ENCODE measurements at regions not wholly inside any gene's neighbourhood (a gene's known extent, or its start where the extent isn't known, plus 50 kb on each side); places are given as distances from the start of the nearest gene placed in this dataset.
"Not testable (repeated sequence)": the region's sequence is repeated elsewhere in the genome, so short reads cannot be mapped to it uniquely, and the experiment has no call there.

GRCh38 chr9:24210641-24211040 lies 335.1 kb downstream of the IZUMO3 start:
- Histone ChIP-seq H3F3A (ENCODE audit: insufficient read depth, low read length, poor library complexity, severe bottlenecking) (no peaks in the 10 kb centered on the region), H3K9me2 (ENCODE audit: insufficient read depth, low read length) (no peaks in the 10 kb centered on the region), H3K4me2 (ENCODE audit: low read length) (no peak overlapping the region), H3K4me3 (ENCODE audit: low read length) (no peak overlapping the region), H3K27ac (ENCODE audit: low read length) (no peak overlapping the region), H3K36me3 (ENCODE audit: insufficient read depth, low read length) (no peaks in the 10 kb centered on the region), H4K20me1 (ENCODE audit: insufficient read depth) (no peaks in the 10 kb centered on the region), H3K79me2 (replicated peaks; ENCODE audit: insufficient read depth, low read length) (no peaks in the 10 kb centered on the region), H3K9me3 (ENCODE audit: low read length) (no peaks in the 10 kb centered on the region), H3K9ac (ENCODE audit: low read length) (no peak overlapping the region), H3K27me3 (ENCODE audit: insufficient read depth, low read depth, low read length) (no peaks in the 10 kb centered on the region), H2AFZ (ENCODE audit: low read depth, low read length) (no peak overlapping the region)
- TF ChIP-seq CTCF (IDR thresholded peaks at IDR 0.05; ENCODE audit: poor library complexity, severe bottlenecking) (no peak), RAD21 (conservative IDR thresholded peaks at IDR 0.05) (no peak), EP300 (conservative IDR thresholded peaks at IDR 0.05; ENCODE audit: poor library complexity, severe bottlenecking) (no peak), REST (IDR thresholded peaks at IDR 0.05; ENCODE audit: borderline replicate concordance) (no peak), MXI1 (conservative IDR thresholded peaks at IDR 0.05; ENCODE audit: poor library complexity, severe bottlenecking) (no peak), TAF1 (IDR thresholded peaks at IDR 0.05; ENCODE audit: low read depth) (no peak), EZH2 (IDR thresholded peaks at IDR 0.05; ENCODE audit: borderline replicate concordance, insufficient read depth, low read length, poor library complexity, severe bottlenecking) (no peak), SMC3 (conservative IDR thresholded peaks at IDR 0.05; ENCODE audit: poor library complexity) (no peak), POLR2AphosphoS5 (IDR thresholded peaks at IDR 0.05) (no peak)

- no peaks in the 10 kb centered on the region for H3K79me2 ChIP-seq (replicated peaks; ENCODE audit: insufficient read depth, low read length)
- no peak overlapping the region for H3K4me2 ChIP-seq (ENCODE audit: low read length)
- H3K9me3 ChIP-seq (ENCODE audit: low read length) = peaks cover 6% of the 10 kb centered on the region
- no peaks in the 10 kb centered on the region for H4K20me1 ChIP-seq (ENCODE audit: insufficient read depth)
- no peak overlapping the region for H3K4me3 ChIP-seq (ENCODE audit: low read length)
- H3K27ac ChIP-seq (ENCODE audit: low read length) = no peak overlapping the region
- no peaks in the 10 kb centered on the region for H3F3A ChIP-seq (ENCODE audit: insufficient read depth, low read length, poor library complexity, severe bottlenecking)
- H3K27me3 ChIP-seq (ENCODE audit: insufficient read depth, low read depth, low read length) = no peaks in the 10 kb centered on the region
- H2AFZ ChIP-seq (ENCODE audit: low read depth, low read length) = no peak overlapping the region
- no peaks in the 10 kb centered on the region for H3K9me2 ChIP-seq (ENCODE audit: insufficient read depth, low read length)
- no peaks in the 10 kb centered on the region for H3K36me3 ChIP-seq (ENCODE audit: insufficient read depth, low read length)
- H3K9ac ChIP-seq (ENCODE audit: low read length) = no peak overlapping the region
- TF ChIP-seq REST (IDR thresholded peaks at IDR 0.05; ENCODE audit: borderline replicate concordance) = no peak
- TF ChIP-seq SMC3 (conservative IDR thresholded peaks at IDR 0.05; ENCODE audit: poor library complexity) = no peak
- TF ChIP-seq RAD21 (conservative IDR thresholded peaks at IDR 0.05) = no peak
- TF ChIP-seq MXI1 (conservative IDR thresholded peaks at IDR 0.05; ENCODE audit: poor library complexity, severe bottlenecking) = no peak
- TF ChIP-seq EZH2 (IDR thresholded peaks at IDR 0.05; ENCODE audit: borderline replicate concordance, insufficient read depth, low read length, poor library complexity, severe bottlenecking) = no peak
- TF ChIP-seq CTCF (IDR thresholded peaks at IDR 0.05; ENCODE audit: poor library complexity, severe bottlenecking) = no peak
- TF ChIP-seq TAF1 (IDR thresholded peaks at IDR 0.05; ENCODE audit: low read depth) = no peak
- no peak for TF ChIP-seq EP300 (conservative IDR thresholded peaks at IDR 0.05; ENCODE audit: poor library complexity, severe bottlenecking)
- TF ChIP-seq POLR2AphosphoS5 (IDR thresholded peaks at IDR 0.05) = no peak
These were observed 355.7 kb downstream of the IZUMO3 start for GRCh38 chr9:24189986-24190385.

- H3K9ac ChIP-seq (ENCODE audit: low read length); H3K36me3 ChIP-seq (ENCODE audit: insufficient read depth, low read length); H4K20me1 ChIP-seq (ENCODE audit: insufficient read depth); H3K79me2 ChIP-seq (replicated peaks; ENCODE audit: insufficient read depth, low read length); H3K9me2 ChIP-seq (ENCODE audit: insufficient read depth, low read length); H3K4me2 ChIP-seq (ENCODE audit: low read length); H3K9me3 ChIP-seq (ENCODE audit: low read length); H2AFZ ChIP-seq (ENCODE audit: low read depth, low read length); H3K27me3 ChIP-seq (ENCODE audit: insufficient read depth, low read depth, low read length); H3K4me3 ChIP-seq (ENCODE audit: low read length); H3F3A ChIP-seq (ENCODE audit: insufficient read depth, low read length, poor library complexity, severe bottlenecking); H3K27ac ChIP-seq (ENCODE audit: low read length): not testable (repeated sequence)
These were observed 354.5 kb upstream of the ELAVL2 start for GRCh38 chr9:24180572-24180971.
